Stimulated activated CD8-positive, alpha-beta memory T cell treated with anti-CD3 and anti-CD28 coated beads, Interleukin-12 subunit alpha, Interleukin-12 subunit beta, amount 100 ng/mL, for 4 hours (primary cell): ENCODE measurements at regions not wholly inside any gene's neighbourhood (a gene's known extent, or its start where the extent isn't known, plus 50 kb on each side); places are given as distances from the start of the nearest gene placed in this dataset.
"Not testable (repeated sequence)": the region's sequence is repeated elsewhere in the genome, so short reads cannot be mapped to it uniquely, and the experiment has no call there.

Source experiments
- DNase-seq: peaks from one replicate; pipeline ENCODE4 v3.0.0-alpha.2; 2020; ENCODE audit warnings: low read depth

DNA sequence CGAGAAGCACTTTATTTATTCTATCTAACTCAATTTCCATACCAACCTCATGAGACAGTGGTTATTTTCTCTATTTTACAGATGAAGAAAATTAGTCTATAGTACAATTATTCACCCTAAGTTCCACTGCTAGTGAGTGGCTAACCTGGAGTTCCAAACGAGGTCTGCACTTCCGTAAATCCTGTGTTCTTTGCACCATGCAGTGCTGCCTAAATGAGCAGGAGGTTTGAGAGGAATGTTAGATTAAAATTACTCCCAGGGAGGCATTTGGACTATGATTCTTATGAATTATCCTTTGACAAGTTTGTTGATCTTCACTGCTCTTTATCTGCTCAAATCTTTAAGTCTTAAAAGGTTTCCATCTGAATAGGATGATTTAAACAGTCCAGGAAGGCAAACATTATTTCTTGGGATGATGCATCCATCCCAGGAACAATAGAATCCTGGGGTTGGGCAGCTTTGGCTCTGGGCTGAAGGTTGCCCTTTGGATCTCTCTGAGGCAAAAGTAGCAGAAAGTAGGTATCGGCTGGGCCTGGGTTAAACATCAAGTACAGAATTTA, 400.8 kb downstream of the REEP3 start:
- no peak for DNase-seq

DNA sequence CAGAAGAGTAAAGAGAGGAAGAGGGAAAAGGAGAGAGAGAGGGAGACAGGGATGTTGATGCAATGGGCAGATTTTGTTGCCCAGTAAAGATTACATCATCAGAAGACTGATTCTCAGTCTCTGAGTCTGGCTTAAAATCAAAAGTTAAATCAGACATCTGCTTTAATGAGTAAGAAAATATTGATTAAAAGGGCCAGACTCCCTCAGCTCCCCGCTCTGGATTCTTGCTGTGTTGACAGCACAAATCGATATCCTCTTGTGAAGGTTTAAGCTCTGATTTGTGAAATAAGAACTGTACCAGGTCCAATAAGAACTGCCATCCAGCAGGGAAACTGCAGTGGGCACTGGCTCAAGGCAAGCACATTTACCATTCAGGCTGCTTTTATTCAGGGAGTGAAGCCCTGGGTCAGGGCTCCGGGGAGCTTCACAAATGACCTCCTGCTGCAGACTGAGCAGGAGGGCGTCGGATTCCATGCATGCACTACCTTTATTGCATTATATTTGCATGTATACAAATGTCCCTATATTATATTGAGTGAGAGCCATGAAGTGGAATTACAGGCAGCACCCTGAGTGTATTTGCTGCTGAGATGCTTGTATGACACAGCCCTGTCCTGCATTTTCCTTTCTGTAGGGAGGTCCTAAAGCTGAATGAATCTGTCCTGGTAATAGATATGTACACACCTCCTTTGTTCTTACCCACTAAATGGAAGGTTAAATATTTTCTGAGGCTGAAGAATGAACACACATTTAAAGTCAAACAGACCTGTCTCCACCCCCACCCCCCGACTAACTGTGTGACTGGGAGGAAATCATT, 401.5 kb downstream of the REEP3 start:
- no peak for DNase-seq

DNA sequence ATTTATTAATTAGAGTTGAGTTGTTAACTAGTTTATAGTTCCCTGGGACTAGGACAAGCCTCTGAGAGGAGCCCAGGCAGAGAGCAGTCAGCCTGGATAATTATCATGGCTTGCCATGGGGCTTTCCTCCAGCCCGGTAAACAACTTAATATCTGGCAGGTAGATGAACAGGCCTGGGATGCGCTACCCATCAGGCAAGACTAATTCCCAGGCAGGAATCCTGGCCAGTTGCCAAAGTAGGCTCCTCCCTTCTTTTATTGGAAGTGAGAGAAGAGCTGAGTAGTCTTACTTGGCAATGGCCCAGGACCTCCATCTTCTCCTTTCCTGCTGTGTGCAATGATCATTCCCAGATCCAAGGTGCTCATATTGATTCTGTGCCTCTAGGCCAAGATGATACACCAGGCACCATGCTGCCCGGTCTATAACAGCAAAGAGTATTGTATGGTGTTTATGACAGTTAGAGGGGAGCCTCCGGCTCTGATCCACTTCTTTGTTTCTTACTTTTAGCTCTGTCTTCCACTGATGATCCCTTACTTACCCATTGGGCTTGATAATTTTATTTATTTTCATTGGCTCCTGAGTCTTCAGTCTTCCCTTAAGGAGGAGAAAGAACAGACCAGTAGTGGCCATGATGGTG, 408.7 kb downstream of the REEP3 start:
- no peak for DNase-seq

DNA sequence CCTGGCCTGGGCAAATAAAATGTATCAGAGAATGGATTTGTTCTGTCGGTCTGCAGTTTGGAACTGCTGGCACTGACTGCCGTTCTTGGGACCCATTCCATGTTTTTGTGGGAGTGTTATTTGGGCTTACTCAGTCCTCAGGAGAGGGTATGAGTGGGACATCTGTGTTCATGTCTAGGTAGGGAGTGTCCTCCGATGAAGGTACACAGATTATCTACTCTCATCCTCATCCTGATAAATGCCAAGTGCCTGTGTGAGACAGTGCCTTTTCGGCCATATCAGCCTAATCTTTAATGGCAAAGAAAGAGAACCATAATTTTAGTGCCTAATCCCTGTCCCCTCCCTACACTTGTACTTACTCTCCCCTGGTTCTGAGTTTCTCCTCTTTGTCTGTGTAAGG, 409.4 kb downstream of the REEP3 start:
- DNase-seq, result no peak

DNA sequence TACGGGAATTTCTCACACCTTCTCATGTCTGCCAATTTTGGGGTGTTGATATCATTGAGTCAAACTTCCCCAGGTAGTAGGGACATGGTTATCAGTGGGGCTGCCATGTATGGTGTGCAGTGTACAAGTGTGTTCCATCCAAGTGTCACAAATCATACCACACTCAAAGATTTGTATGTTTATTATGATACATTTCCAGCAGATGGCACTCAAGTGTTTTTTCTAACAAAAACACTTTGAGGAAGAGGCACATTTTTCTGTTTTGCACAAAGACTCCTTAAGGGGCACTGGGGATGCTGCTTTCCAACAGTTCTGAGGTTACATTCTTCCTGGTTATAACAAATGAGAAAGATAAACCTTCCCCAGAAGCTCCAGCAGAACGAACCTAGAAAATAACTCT, 414.5 kb downstream of the REEP3 start:
- no peak for DNase-seq

GRCh38 chr10:63940277-63940922, 419.2 kb downstream of the REEP3 start:
- no peak for DNase-seq

DNA sequence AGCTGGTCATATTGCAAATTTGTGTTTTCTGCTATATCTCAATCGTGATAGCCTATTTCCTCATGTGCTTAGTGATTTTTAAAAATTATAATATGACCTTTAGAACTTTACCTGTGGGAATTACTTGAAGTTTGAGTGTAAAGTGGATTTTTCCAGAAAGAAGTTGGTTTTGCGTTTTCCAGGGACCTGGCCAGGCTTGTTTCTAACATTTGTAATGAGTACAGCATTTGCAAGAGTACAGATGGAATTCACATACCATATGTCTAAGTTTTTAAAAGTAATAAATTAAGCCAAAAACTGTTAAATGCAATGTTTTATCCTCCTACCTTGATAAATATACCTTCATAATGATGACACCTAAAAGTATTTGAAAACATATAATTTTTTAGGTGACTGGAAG, 443.2 kb downstream of the REEP3 start:
- DNase-seq, result no peak

GRCh38 chr10:63965846-63966245, 444.6 kb downstream of the REEP3 start:
- DNase-seq, result no peak

GRCh38 chr10:63972949-63973827, 452.0 kb downstream of the REEP3 start:
- no peak for DNase-seq

GRCh38 chr10:63976538-63976937, 455.3 kb downstream of the REEP3 start:
- DNase-seq, result no peak

DNA sequence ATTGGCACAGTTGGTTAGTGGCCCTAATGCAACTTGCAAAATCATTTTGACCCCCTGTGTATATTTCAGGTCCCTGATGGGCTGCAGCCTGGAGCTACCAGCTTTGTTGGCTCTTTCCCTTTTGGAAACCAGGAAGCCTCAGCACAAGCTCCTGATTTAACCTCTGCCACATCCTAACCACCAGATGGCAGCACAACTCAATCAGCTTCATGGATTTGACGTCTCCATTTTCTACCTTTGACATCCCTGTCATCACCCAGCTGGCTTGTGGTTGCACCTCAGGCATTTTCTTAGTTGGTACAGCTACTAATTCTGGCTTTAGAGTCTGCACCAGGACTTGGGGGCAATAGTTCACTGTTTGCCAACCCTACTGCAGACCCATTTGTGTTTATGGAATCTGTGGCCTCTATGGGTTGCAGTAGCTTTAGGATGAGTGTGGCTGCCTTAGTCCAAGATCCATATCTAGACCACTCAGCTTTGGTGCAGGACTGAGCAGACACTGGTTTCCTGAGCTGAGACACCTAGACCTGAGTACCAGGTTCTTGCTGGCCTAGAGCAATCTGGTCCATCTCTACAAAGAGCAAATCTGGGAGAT, 456.2 kb downstream of the REEP3 start:
- DNase-seq, result no peak

GRCh38 chr10:63980870-63981269, 459.7 kb downstream of the REEP3 start:
- DNase-seq, result not testable (repeated sequence)

DNA sequence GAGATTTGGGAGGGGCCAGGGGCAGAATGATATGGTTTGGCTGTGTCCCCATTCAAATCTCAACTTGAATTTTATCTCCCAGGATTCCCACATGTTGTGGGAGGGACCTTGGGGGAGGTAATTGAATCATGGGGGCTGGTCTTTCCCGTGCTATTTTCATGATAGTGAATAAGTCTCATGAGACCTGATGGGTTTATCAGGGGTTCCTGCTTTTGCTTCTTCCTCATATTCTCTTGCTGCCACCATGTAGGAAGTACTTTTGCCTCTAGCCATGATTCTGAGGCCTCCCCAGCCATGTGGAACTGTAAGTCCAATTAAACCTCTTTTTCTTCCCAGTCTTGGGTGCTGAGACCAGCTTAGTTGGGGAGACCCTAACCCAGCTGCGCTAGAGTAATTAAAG, 462.9 kb downstream of the REEP3 start:
- DNase-seq, result not testable (repeated sequence)

DNA sequence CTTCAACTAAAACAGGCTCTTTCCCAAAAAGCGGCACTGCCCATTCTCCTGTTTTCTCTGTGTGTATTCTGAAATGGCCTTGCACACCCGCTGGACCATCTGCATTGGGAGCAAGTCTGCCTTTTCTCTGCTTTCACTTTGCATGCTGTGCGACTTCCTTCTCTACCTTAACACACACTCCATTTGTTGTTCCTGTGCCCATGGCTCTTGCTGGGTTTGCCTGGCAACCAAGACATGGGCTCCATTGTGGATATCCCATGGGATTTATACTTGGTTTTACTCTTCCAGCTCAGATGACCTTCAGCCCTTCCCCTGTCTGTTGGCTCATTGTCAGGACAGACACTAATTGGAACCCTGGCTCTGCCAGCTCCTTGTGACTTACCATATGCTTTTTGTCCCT, 465.3 kb downstream of the REEP3 start:
- no peak for DNase-seq

- no peak for DNase-seq
Measured at GRCh38 chr10:63987212-63987611, 466.0 kb downstream of the REEP3 start.

DNA sequence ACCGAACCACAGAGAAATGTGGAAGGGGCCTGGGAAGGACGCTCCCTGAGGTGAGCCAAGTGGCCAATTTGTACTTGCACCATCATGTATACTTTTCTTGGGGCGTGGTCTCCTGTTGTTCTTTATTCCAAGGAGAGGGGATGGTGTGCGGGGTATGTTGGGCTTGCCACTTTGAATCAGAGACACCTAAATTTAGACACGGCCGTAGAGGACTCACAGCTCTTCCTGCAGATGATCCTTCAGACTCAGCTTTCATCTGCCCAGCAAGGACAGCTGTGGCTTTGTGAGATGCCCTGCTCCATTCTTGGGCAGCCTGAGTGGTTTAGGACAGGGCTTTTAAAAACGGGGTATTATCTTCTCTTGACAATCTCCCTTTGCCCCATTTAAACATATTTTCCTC, 473.2 kb downstream of the REEP3 start:
- no peak for DNase-seq

- no peak for DNase-seq
Measured at GRCh38 chr10:64007157-64007556, 486.0 kb downstream of the REEP3 start.

- DNase-seq, result no peak
Measured at GRCh38 chr10:64010711-64011110, 489.5 kb downstream of the REEP3 start.

GRCh38 chr10:64011912-64012714, 490.9 kb downstream of the REEP3 start:
- no peak for DNase-seq

DNA sequence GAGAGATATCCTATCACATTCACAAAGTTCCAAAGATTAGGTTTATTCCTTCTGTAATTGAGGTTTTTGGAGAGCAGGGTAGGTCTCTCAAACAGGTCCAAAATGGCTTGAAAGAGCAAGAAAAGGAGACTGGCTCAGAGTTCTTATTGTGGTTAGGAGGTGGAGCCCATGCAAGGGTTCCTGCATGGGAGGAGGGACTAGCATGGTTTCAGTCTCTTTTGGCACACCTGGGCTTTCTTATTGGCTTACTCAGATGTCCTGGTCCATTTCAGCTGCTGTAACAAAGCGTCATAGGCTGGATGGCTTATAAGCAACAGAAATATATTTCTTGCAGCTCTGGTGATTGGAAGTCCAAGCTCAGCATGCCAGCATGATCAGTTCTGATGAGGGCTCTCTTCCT, 493.1 kb downstream of the REEP3 start:
- no peak for DNase-seq
